ENCODE measurements at regions not wholly inside any gene's neighbourhood (a gene's known extent, or its start where the extent isn't known, plus 50 kb on each side); places are given as distances from the start of the nearest gene placed in this dataset.

DNA sequence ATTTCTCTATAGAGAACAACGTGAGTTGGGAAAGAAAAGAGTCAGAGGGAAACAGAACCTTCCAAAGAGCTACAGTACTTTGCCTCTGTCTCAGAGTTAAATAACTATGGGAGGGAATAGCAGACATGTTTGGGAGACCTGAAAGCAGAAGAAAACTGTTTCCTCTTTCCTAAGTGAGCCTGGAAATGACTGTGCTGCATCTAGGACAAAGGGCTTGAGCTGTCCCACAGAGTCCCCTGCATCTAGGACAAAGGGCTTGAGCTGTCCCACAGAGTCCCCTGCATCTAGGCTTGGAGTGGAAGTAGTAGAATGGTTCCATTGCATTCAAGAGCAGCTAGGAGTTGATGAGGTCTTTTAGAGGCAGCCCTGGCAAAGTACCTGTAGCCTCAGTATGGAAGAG is 149.7 kb downstream of the DKK1 start:
- Histone ChIP-seq H3K27me3 (ENCODE audit: insufficient read depth, low read length) (no peaks in the 10 kb centered on the region), H3K9me2 (ENCODE audit: low read depth, low read length) (no peaks in the 10 kb centered on the region), H3K4me1 (ENCODE audit: insufficient read depth, low read length, severe bottlenecking) (no peaks in the 10 kb centered on the region), H3K4me3 (ENCODE audit: low read depth, low read length, poor library complexity, severe bottlenecking) (no peak overlapping the region), H3K4me2 (ENCODE audit: low read length) (no peak overlapping the region), H3F3A (ENCODE audit: insufficient read depth, low read length) (no peaks in the 10 kb centered on the region), H3K36me3 (ENCODE audit: insufficient read depth, low read length) (no peaks in the 10 kb centered on the region), H3K9ac (ENCODE audit: low read length) (no peak overlapping the region), H4K20me1 (ENCODE audit: insufficient read depth, low read length) (no peaks in the 10 kb centered on the region), H2AFZ (ENCODE audit: low read length) (no peak overlapping the region), H3K79me2 (ENCODE audit: insufficient read depth, low read length) (no peaks in the 10 kb centered on the region), H3K9me3 (ENCODE audit: low read length) (no peaks in the 10 kb centered on the region), H3K27ac (ENCODE audit: low read depth, low read length, poor library complexity, severe bottlenecking) (no peak overlapping the region)
- TF ChIP-seq EZH2 (IDR thresholded peaks at IDR 0.05; ENCODE audit: borderline replicate concordance, low read length) = no peak
- TF ChIP-seq, protein P1, sequence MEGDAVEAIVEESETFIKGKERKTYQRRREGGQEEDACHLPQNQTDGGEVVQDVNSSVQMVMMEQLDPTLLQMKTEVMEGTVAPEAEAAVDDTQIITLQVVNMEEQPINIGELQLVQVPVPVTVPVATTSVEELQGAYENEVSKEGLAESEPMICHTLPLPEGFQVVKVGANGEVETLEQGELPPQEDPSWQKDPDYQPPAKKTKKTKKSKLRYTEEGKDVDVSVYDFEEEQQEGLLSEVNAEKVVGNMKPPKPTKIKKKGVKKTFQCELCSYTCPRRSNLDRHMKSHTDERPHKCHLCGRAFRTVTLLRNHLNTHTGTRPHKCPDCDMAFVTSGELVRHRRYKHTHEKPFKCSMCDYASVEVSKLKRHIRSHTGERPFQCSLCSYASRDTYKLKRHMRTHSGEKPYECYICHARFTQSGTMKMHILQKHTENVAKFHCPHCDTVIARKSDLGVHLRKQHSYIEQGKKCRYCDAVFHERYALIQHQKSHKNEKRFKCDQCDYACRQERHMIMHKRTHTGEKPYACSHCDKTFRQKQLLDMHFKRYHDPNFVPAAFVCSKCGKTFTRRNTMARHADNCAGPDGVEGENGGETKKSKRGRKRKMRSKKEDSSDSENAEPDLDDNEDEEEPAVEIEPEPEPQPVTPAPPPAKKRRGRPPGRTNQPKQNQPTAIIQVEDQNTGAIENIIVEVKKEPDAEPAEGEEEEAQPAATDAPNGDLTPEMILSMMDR (IDR thresholded peaks at IDR 0.05; ENCODE audit: low read length) = no peak

DNA sequence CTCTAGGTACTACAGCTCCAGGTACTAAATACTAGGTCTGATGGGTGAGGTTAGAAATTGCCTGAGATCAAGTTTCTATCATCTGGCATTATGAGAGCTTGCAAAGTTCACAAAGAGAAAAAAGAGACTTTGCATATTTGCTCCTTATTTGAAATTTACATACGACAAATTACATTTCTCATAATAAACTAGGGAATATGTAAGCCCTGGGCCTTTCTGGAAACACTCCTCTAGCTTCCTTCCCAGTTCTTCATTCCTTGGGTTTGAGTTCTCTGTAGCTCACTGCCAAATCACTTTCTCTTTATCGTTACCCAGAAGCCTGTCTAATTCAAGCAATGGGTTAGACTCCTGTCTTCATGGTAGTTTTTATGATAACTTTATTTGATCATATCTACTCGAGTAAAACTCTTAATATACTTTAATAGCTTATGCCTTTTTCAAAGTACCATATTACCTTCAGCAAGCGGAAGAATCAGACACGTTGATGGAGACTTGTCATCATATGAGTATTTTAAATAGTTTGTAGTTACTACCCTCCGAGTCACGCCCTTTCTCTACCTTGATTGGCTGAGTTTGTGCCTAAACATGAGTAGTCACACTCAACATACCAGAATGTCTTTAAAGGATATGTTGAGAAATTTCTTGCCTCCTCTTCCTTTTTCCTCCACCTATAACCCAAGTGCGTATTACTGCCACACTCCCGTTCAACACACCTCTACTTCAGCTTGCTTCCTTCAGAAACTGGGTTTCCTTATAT is 150.5 kb downstream of the DKK1 start:
- Histone ChIP-seq H3K4me3 (ENCODE audit: low read depth, low read length, poor library complexity, severe bottlenecking) (no peak overlapping the region), H3K4me2 (ENCODE audit: low read length) (no peak overlapping the region), H2AFZ (ENCODE audit: low read length) (no peak overlapping the region), H3K4me1 (ENCODE audit: insufficient read depth, low read length, severe bottlenecking) (no peaks in the 10 kb centered on the region), H3F3A (ENCODE audit: insufficient read depth, low read length) (no peaks in the 10 kb centered on the region), H3K79me2 (ENCODE audit: insufficient read depth, low read length) (no peaks in the 10 kb centered on the region), H3K9me2 (ENCODE audit: low read depth, low read length) (no peaks in the 10 kb centered on the region), H3K27ac (ENCODE audit: low read depth, low read length, poor library complexity, severe bottlenecking) (no peak overlapping the region), H3K9me3 (ENCODE audit: low read length) (no peaks in the 10 kb centered on the region), H3K27me3 (ENCODE audit: insufficient read depth, low read length) (no peaks in the 10 kb centered on the region), H3K9ac (ENCODE audit: low read length) (no peak overlapping the region), H4K20me1 (ENCODE audit: insufficient read depth, low read length) (no peaks in the 10 kb centered on the region), H3K36me3 (ENCODE audit: insufficient read depth, low read length) (no peaks in the 10 kb centered on the region)
- TF ChIP-seq EZH2 (IDR thresholded peaks at IDR 0.05; ENCODE audit: borderline replicate concordance, low read length) = no peak
- TF ChIP-seq, protein P1 (IDR thresholded peaks at IDR 0.05; ENCODE audit: low read length) = no peak

DNA sequence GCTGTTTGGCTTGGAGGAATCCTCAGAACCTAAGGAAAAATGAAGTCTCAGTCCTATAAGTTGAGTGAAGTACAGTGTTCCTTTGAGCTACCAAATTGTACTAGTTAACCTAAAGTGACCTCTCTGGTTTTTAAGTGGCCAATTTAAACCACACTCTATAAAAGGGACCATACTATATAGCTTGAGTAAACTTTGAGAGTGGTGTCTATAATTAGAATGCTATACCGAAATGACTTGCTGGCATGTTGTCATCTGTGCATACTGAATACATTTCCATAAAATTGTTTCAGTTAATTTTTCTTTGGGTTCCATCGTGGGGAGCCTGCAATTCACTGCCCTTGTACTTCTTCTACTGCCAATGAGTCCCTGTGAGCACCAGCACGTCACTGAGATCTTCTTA is 151.1 kb downstream of the DKK1 start:
- Histone ChIP-seq H3K27ac (ENCODE audit: low read depth, low read length, poor library complexity, severe bottlenecking) (no peak overlapping the region), H3K27me3 (ENCODE audit: insufficient read depth, low read length) (no peaks in the 10 kb centered on the region), H3K9me2 (ENCODE audit: low read depth, low read length) (no peaks in the 10 kb centered on the region), H3K4me1 (ENCODE audit: insufficient read depth, low read length, severe bottlenecking) (no peaks in the 10 kb centered on the region), H2AFZ (ENCODE audit: low read length) (no peak overlapping the region), H3K79me2 (ENCODE audit: insufficient read depth, low read length) (no peaks in the 10 kb centered on the region), H3K9me3 (ENCODE audit: low read length) (no peaks in the 10 kb centered on the region), H4K20me1 (ENCODE audit: insufficient read depth, low read length) (no peaks in the 10 kb centered on the region), H3K36me3 (ENCODE audit: insufficient read depth, low read length) (no peaks in the 10 kb centered on the region), H3K4me3 (ENCODE audit: low read depth, low read length, poor library complexity, severe bottlenecking) (no peak overlapping the region), H3F3A (ENCODE audit: insufficient read depth, low read length) (no peaks in the 10 kb centered on the region), H3K4me2 (ENCODE audit: low read length) (no peak overlapping the region), H3K9ac (ENCODE audit: low read length) (no peak overlapping the region)
- TF ChIP-seq, protein P1 (IDR thresholded peaks at IDR 0.05; ENCODE audit: low read length) = no peak
- TF ChIP-seq EZH2 (IDR thresholded peaks at IDR 0.05; ENCODE audit: borderline replicate concordance, low read length) = no peak
